Adrenal gland (tissue), 5 donors: ENCODE measurements at regions not wholly inside any gene's neighbourhood (a gene's known extent, or its start where the extent isn't known, plus 50 kb on each side); places are given as distances from the start of the nearest gene placed in this dataset.

Experiments used
- POLR2A ChIP-seq, 2 donors: fragments of 450-650 bp; IDR thresholded peaks; one replicate each; pipeline ENCODE4 v1.6.1; 2017; ENCODE audit warnings: antibody characterized with exemption in 2 of 2, mild to moderate bottlenecking in 2 of 2, moderate library complexity in 1 of 2
- TF ChIP-seq, protein P1 (sequence below), 6 experiments: fragments of 450-650 bp in 4 of 6; fragments of 200-600 bp in 2 of 6; sonication (generic) in 1 of 6; IDR thresholded peaks; 1 replicate in 5 of 6; 2 replicates in 1 of 6; pipeline versions ENCODE4 v1.5.1 to v1.8.0; 2016 to 2021; ENCODE audit warnings: antibody characterized with exemption in 6 of 6, mild to moderate bottlenecking in 2 of 6, moderate library complexity in 1 of 6
- donor health status: DM: no; HTN: no; CAD: no.

DNA sequence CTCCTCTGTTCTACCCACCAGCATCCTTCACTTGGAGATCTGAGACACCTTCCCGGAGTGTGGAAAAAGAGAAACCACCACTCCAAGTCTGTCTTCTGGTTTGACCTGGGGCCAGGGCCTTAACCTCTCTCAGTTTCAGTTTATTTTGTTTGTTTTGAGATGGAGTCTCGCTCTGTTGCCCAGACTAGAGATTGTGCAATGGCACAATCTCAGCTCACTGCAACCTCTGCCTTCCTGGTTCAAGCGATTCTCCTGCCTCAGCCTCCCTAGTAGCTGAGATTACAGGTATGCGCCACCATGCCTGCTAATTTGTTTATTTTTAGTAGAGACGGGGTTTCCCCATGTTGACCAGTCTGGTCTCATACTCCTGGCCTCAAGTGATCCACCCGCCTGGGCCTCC lies 271.1 kb upstream of the TNRC6C start:
- TF ChIP-seq, protein P1, sequence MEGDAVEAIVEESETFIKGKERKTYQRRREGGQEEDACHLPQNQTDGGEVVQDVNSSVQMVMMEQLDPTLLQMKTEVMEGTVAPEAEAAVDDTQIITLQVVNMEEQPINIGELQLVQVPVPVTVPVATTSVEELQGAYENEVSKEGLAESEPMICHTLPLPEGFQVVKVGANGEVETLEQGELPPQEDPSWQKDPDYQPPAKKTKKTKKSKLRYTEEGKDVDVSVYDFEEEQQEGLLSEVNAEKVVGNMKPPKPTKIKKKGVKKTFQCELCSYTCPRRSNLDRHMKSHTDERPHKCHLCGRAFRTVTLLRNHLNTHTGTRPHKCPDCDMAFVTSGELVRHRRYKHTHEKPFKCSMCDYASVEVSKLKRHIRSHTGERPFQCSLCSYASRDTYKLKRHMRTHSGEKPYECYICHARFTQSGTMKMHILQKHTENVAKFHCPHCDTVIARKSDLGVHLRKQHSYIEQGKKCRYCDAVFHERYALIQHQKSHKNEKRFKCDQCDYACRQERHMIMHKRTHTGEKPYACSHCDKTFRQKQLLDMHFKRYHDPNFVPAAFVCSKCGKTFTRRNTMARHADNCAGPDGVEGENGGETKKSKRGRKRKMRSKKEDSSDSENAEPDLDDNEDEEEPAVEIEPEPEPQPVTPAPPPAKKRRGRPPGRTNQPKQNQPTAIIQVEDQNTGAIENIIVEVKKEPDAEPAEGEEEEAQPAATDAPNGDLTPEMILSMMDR (IDR thresholded peaks at IDR 0.05), result no peak
- no peak for TF ChIP-seq POLR2A (IDR thresholded peaks at IDR 0.05)
